Activated CD4-positive, alpha-beta memory T cell treated with anti-CD3 and anti-CD28 coated beads for 36 hours (primary cell): ENCODE measurements at regions not wholly inside any gene's neighbourhood (a gene's known extent, or its start where the extent isn't known, plus 50 kb on each side); places are given as distances from the start of the nearest gene placed in this dataset.
A peak's percentile ranks its signal among the peaks of the same experiment; 100 is the strongest.

Experiments
- CTCF ChIA-PET: fragments of 350-600 bp; sonication (Branson Sonifier 250); formaldehyde crosslinking; loops from one replicate; lab custom pipeline; 2021; ENCODE audit warnings: antibody characterized with exemption, inconsistent platforms; lab: Charles Lee
- POLR2A ChIA-PET: fragments of 350-600 bp; sonication (Branson Sonifier 250); formaldehyde crosslinking; loops from one replicate; lab custom pipeline; 2021; ENCODE audit warnings: antibody characterized with exemption; lab: Charles Lee
- DNase-seq: peaks from one replicate; pipeline ENCODE4 v3.0.0-alpha.2; 2020
- H3K27ac Mint-ChIP-seq: one replicate; pipeline ENCODE4 v1.8.0; 2021; ENCODE audit warnings: mixed read lengths
- H3K27me3 Mint-ChIP-seq: one replicate; pipeline ENCODE4 v1.8.0; 2021; ENCODE audit warnings: mixed read lengths
- H3K36me3 Mint-ChIP-seq: one replicate; pipeline ENCODE4 v1.8.0; 2021; ENCODE audit warnings: mixed read lengths
- H3K4me1 Mint-ChIP-seq: one replicate; pipeline ENCODE4 v1.8.0; 2021; ENCODE audit warnings: low read depth, mixed read lengths
- H3K4me3 Mint-ChIP-seq: one replicate; pipeline ENCODE4 v1.8.0; 2021; ENCODE audit warnings: mild to moderate bottlenecking, mixed read lengths
- H3K9me3 Mint-ChIP-seq: one replicate; pipeline ENCODE4 v1.8.0; 2021; ENCODE audit warnings: mixed read lengths
- intact Hi-C: fragments of 100-400 bp; cut with micrococcal nuclease; formaldehyde crosslinking; loops from one replicate; pipeline ENCODE4 v1.15.1; 2023

GRCh38 chr20:40960101-40960500, 68.5 kb upstream of the TOP1 start:
- peaks cover 4% of the 10 kb centered on the region for H3K27me3 Mint-ChIP-seq
- no peaks in the 10 kb centered on the region for H3K36me3 Mint-ChIP-seq
- H3K4me1 Mint-ChIP-seq, result peaks cover 9% of the 10 kb centered on the region
- no peak overlapping the region for H3K27ac Mint-ChIP-seq
- DNase-seq, result no peak
- no peak overlapping the region for H3K4me3 Mint-ChIP-seq
- no peaks in the 10 kb centered on the region for H3K9me3 Mint-ChIP-seq
- CTCF ChIA-PET, result interaction anchor here (1.8 kb wide), 1 partner anchor 219 kb away, joined by 5 read pairs; no protein-coding TSS in a partner anchor
- POLR2A ChIA-PET, result no interaction called here
- intact Hi-C loops, result loop anchor here (5.0 to 10.0 kb wide), 2 partner anchors 735 to 798 kb away; no protein-coding TSS in a partner anchor

GRCh38 chr20:40960521-40960956, 68.1 kb upstream of the TOP1 start:
- no peak for DNase-seq
- H3K4me1 Mint-ChIP-seq, result peaks cover 9% of the 10 kb centered on the region
- no peaks in the 10 kb centered on the region for H3K9me3 Mint-ChIP-seq
- no peaks in the 10 kb centered on the region for H3K36me3 Mint-ChIP-seq
- peaks cover 4% of the 10 kb centered on the region for H3K27me3 Mint-ChIP-seq
- CTCF ChIA-PET, result interaction anchor here (1.8 kb wide), 1 partner anchor 219 kb away, joined by 5 read pairs; no protein-coding TSS in a partner anchor
- POLR2A ChIA-PET, result no interaction called here
- no peak overlapping the region for H3K27ac Mint-ChIP-seq
- intact Hi-C loops, result loop anchor here (5.0 to 10.0 kb wide), 2 partner anchors 734 to 798 kb away; no protein-coding TSS in a partner anchor
- H3K4me3 Mint-ChIP-seq, result no peak overlapping the region

- H3K27me3 Mint-ChIP-seq, result peaks cover 2% of the 10 kb centered on the region
- ChIA-PET CTCF (interaction anchor here (1.8 kb wide), 1 partner anchor 220 kb away, joined by 5 read pairs; no protein-coding TSS in a partner anchor), POLR2A (no interaction called here)
- intact Hi-C loops, result loop anchor here (5.0 to 10.0 kb wide), 2 partner anchors 734 to 799 kb away; no protein-coding TSS in a partner anchor
- DNase-seq, result no peak
- no peak overlapping the region for H3K4me3 Mint-ChIP-seq
- H3K4me1 Mint-ChIP-seq, result peaks cover 9% of the 10 kb centered on the region
- H3K9me3 Mint-ChIP-seq, result no peaks in the 10 kb centered on the region
- H3K27ac Mint-ChIP-seq, result no peak overlapping the region
- no peaks in the 10 kb centered on the region for H3K36me3 Mint-ChIP-seq
Observed at GRCh38 chr20:40961176-40961575, 67.4 kb upstream of the TOP1 start.

- intact Hi-C loops, result loop anchor here (5.0 to 10.0 kb wide), 2 partner anchors 733 to 800 kb away; no protein-coding TSS in a partner anchor
- no peak overlapping the region for H3K4me3 Mint-ChIP-seq
- H3K36me3 Mint-ChIP-seq, result no peaks in the 10 kb centered on the region
- H3K9me3 Mint-ChIP-seq, result no peaks in the 10 kb centered on the region
- H3K27ac Mint-ChIP-seq, result no peak overlapping the region
- ChIA-PET POLR2A (no interaction called here), CTCF (interaction anchor here (0.6 to 9.0 kb wide), 26 partner anchors 9 to 1696 kb away, joined by 3 to 139 read pairs (median 5); no protein-coding TSS in a partner anchor)
- peaks cover 9% of the 10 kb centered on the region for H3K4me1 Mint-ChIP-seq
- peaks cover 1% of the 10 kb centered on the region for H3K27me3 Mint-ChIP-seq
- DNase-seq, result peak; percentile 19
Observed at GRCh38 chr20:40961686-40962640, 66.7 kb upstream of the TOP1 start.

- ChIA-PET CTCF (interaction anchor here (0.6 to 9.0 kb wide), 39 partner anchors 10 to 1851 kb away, joined by 3 to 139 read pairs (median 4); partner anchors contain the start of gene MAFB), POLR2A (interaction anchor here (0.6 kb wide), 1 partner anchor 13 kb away, joined by 3 read pairs; no protein-coding TSS in a partner anchor)
- Mint-ChIP-seq H3K9me3 (no peaks in the 10 kb centered on the region), H3K4me1 (peaks cover 9% of the 10 kb centered on the region), H3K4me3 (no peak overlapping the region), H3K36me3 (no peaks in the 10 kb centered on the region), H3K27me3 (no peaks in the 10 kb centered on the region), H3K27ac (no peak overlapping the region)
- peak; percentile 82 for DNase-seq
- intact Hi-C loops, result loop anchor here (1.0 to 10.0 kb wide), 4 partner anchors 166 to 801 kb away; no protein-coding TSS in a partner anchor
Observed at GRCh38 chr20:40962733-40963504, 65.7 kb upstream of the TOP1 start.

GRCh38 chr20:40963505-40963845, 65.1 kb upstream of the TOP1 start:
- intact Hi-C loops, result loop anchor here (1.0 to 10.0 kb wide), 4 partner anchors 166 to 801 kb away; no protein-coding TSS in a partner anchor
- Mint-ChIP-seq H3K27me3 (no peaks in the 10 kb centered on the region), H3K4me3 (no peak overlapping the region), H3K27ac (no peak overlapping the region), H3K4me1 (peaks cover 9% of the 10 kb centered on the region), H3K36me3 (no peaks in the 10 kb centered on the region), H3K9me3 (no peaks in the 10 kb centered on the region)
- no peak for DNase-seq
- ChIA-PET POLR2A (interaction anchor here (0.6 kb wide), 1 partner anchor 13 kb away, joined by 3 read pairs; no protein-coding TSS in a partner anchor), CTCF (interaction anchor here (0.6 to 9.0 kb wide), 34 partner anchors 10 to 1852 kb away, joined by 3 to 139 read pairs (median 4); partner anchors contain the start of gene MAFB)

GRCh38 chr20:40965671-40966070, 63.0 kb upstream of the TOP1 start:
- no peaks in the 10 kb centered on the region for H3K9me3 Mint-ChIP-seq
- ChIA-PET CTCF (interaction anchor here (0.7 to 9.0 kb wide), 5 partner anchors 11 to 448 kb away, joined by 3 to 139 read pairs (median 4); partner anchors contain the start of gene LPIN3), POLR2A (interaction anchor here (0.6 kb wide), 1 partner anchor 216 kb away, joined by 5 read pairs; no protein-coding TSS in a partner anchor)
- no peak overlapping the region for H3K4me3 Mint-ChIP-seq
- intact Hi-C loops, result loop anchor here (10.0 kb wide), 1 partner anchor 729 kb away; no protein-coding TSS in a partner anchor
- peaks cover 19% of the 10 kb centered on the region for H3K4me1 Mint-ChIP-seq
- no peak overlapping the region for H3K27ac Mint-ChIP-seq
- no peaks in the 10 kb centered on the region for H3K36me3 Mint-ChIP-seq
- H3K27me3 Mint-ChIP-seq, result peaks cover 5% of the 10 kb centered on the region
- no peak for DNase-seq

- H3K4me1 Mint-ChIP-seq, result peaks cover 19% of the 10 kb centered on the region
- DNase-seq, result no peak
- H3K27me3 Mint-ChIP-seq, result peaks cover 6% of the 10 kb centered on the region
- H3K36me3 Mint-ChIP-seq, result no peaks in the 10 kb centered on the region
- ChIA-PET CTCF (interaction anchor here (0.7 to 9.0 kb wide), 6 partner anchors 11 to 448 kb away, joined by 3 to 139 read pairs (median 4); partner anchors contain the start of gene LPIN3), POLR2A (no interaction called here)
- intact Hi-C loops, result loop anchor here (10.0 kb wide), 1 partner anchor 729 kb away; no protein-coding TSS in a partner anchor
- H3K4me3 Mint-ChIP-seq, result no peak overlapping the region
- H3K27ac Mint-ChIP-seq, result no peak overlapping the region
- H3K9me3 Mint-ChIP-seq, result no peaks in the 10 kb centered on the region
Observed at GRCh38 chr20:40966103-40966502, 62.5 kb upstream of the TOP1 start.

GRCh38 chr20:40966516-40967185, 62.0 kb upstream of the TOP1 start:
- intact Hi-C loops, result loop anchor here (10.0 kb wide), 1 partner anchor 728 kb away; no protein-coding TSS in a partner anchor
- no peak overlapping the region for H3K4me3 Mint-ChIP-seq
- H3K36me3 Mint-ChIP-seq, result no peaks in the 10 kb centered on the region
- H3K27me3 Mint-ChIP-seq, result peaks cover 6% of the 10 kb centered on the region
- DNase-seq, result no peak
- POLR2A ChIA-PET, result no interaction called here
- H3K9me3 Mint-ChIP-seq, result no peaks in the 10 kb centered on the region
- H3K27ac Mint-ChIP-seq, result no peak overlapping the region
- H3K4me1 Mint-ChIP-seq, result peaks cover 16% of the 10 kb centered on the region
- CTCF ChIA-PET, result interaction anchor here (1.2 to 9.0 kb wide), 6 partner anchors 25 to 374 kb away, joined by 3 to 139 read pairs (median 8); partner anchors contain the start of gene LPIN3

GRCh38 chr20:40967700-40968099, 60.9 kb upstream of the TOP1 start:
- Mint-ChIP-seq H3K27me3 (peaks cover 6% of the 10 kb centered on the region), H3K4me1 (peaks cover 10% of the 10 kb centered on the region), H3K9me3 (no peaks in the 10 kb centered on the region), H3K36me3 (no peaks in the 10 kb centered on the region), H3K4me3 (no peak overlapping the region), H3K27ac (no peak overlapping the region)
- DNase-seq, result no peak
- POLR2A ChIA-PET, result no interaction called here
- CTCF ChIA-PET, result interaction anchor here (0.6 to 9.0 kb wide), 25 partner anchors 11 to 1692 kb away, joined by 3 to 139 read pairs (median 5); partner anchors contain the start of gene LPIN3
- intact Hi-C loops, result loop anchor here (1.0 to 10.0 kb wide), 4 partner anchors 128 to 727 kb away; partner anchors contain the start of gene LPIN3
